Muscle of arm (tissue), 1 donor: ENCODE measurements at regions not wholly inside any gene's neighbourhood (a gene's known extent, or its start where the extent isn't known, plus 50 kb on each side); places are given as distances from the start of the nearest gene placed in this dataset.
"Not testable (repeated sequence)": the region's sequence is repeated elsewhere in the genome, so short reads cannot be mapped to it uniquely, and the experiment has no call there.

ENCODE experiments used
- DNase-seq: peaks from one replicate; pipeline ENCODE4 v3.0.0-alpha.2; 2013

DNA sequence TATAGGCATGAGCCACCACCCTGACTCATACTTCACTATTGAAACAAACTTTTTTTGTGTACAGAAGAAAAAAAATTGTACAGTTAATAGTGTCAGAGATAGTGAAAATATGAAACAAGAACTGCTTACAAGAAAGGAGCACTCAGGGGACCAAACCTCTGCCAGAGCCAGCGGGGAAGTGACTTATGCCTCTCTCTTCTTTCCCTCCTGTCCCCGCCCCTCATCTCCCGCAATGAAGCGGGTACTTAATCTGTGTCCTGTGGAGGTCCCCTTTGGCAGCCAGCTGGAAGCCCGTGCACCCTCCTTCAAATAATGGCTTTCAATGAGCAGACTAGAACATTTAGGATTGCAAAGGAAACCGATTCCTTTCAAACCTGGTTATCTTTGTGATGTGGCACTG, 51.5 kb downstream of the PPIAL4A start:
- not testable (repeated sequence) for DNase-seq

GRCh38 chr1:120941836-120942217, 52.3 kb downstream of the PPIAL4A start:
- not testable (repeated sequence) for DNase-seq

GRCh38 chr1:120942218-120942944, 52.8 kb downstream of the PPIAL4A start:
- DNase-seq = peak; percentile 49

DNA sequence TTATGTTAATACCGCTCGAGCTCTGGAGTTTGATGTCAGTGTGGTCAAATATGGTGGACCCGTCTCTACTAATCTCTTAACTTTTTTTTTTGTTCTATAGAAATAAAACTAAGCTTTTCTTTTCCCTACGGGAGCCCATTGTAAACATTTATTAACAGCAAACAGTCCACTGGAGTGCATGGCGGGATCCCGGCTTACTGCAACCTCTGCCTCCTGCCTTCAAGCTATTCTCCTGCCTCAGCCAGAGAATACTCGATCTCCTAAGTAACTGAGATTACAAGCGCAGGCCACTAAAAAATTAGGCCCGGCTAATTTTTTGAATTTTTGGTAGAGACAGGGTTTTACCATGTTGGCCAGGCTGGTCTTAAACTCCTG, 53.4 kb downstream of the PPIAL4A start:
- DNase-seq = not testable (repeated sequence)

- DNase-seq = not testable (repeated sequence)
Observed at GRCh38 chr1:120944691-120945090, 55.1 kb downstream of the PPIAL4A start.

GRCh38 chr1:120945122-120945521, 55.6 kb downstream of the PPIAL4A start:
- not testable (repeated sequence) for DNase-seq

GRCh38 chr1:120947114-120947513, 57.5 kb downstream of the PPIAL4A start:
- DNase-seq = not testable (repeated sequence)

- DNase-seq = not testable (repeated sequence)
Observed at GRCh38 chr1:120949724-120950123, 60.2 kb downstream of the PPIAL4A start.

DNA sequence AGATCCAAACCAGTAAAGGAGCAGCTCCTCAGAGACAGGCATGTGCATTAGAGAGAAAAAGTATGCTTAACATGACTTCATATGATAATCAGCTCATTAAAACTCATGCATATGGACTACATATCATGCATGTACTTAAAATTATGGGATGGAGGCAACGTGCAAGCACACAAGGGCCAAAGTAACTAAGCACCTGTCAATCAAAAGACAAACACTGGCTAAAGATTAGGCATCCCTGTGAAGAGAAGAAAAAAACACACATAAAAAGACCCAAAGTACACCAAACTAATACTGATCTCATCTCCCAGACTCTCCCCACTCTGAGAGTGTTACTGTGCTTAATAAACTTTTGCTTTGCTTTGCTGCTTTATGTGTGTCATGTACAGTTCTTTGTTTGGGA, 61.1 kb downstream of the PPIAL4A start:
- not testable (repeated sequence) for DNase-seq

DNA sequence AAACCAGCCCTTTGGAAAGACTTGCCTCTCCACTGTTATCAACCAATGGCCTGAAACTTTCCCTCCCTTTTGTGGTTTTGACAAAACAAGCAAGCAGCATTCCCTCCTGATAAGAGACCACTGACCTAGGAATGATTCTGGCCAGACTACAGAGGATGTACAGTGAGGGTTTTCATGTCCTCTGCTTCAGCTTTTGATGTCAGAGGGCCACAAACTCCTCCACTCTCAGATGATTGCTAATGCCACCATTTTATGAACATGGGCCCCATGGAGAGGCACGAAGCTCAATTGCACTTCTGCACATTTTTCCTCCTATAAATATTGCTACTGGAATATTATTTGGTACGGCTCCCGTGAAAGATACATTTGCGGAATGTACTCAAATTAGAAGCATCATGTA, 61.5 kb downstream of the PPIAL4A start:
- not testable (repeated sequence) for DNase-seq

DNA sequence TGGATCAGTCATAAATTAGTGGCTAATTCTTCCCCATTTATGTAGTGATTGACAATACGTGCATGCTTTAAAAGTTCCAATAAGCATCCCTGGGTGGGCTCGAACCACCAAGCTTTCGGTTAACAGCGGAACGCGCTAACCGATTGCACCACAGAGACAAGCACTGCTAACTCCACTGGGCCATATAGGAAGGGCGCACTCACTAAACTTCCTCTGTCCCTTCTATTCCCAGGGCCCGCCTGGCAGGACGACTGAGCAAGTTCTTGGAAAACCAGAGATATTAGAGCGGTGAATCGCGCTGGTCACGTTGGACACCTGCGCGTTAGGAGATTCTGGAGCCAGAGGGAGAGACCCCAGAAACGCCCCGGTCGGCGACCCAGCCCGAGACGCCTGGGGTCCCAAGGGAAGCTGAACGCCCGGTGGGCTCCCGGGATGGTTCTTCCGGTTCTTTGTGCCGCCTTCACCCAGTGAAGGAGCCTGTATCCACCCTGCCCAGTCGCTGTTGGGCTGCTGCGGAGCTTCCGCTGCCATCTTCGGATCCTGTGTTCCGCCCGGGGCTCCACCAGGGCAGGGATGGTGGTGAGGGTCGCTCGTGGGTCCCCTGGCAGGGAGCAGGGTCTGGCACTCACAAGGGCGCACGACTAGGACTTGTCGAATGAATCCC, 62.8 kb downstream of the PPIAL4A start:
- not testable (repeated sequence) for DNase-seq

DNA sequence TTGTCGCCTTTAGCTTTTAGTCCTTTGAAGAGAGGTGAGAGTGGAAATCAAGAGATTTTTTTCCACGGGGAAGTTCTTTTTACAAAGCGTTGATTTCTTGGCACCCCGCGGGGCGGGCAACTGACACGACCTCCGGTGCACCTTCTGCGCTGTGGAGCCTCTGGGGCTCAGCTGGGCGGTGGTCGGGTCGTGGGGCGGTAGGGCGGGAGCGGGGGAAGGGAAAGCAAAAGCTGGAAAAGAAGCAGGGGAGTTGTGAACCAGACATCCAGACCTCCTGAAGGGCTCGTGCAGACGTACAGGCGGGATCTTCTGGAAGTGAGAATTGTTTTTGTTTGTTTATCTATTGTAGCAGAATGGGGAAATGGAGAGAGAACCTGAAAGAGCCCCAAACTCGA, 63.3 kb downstream of the PPIAL4A start:
- not testable (repeated sequence) for DNase-seq

GRCh38 chr1:120954736-120955135, 65.2 kb downstream of the PPIAL4A start:
- DNase-seq = no peak

DNA sequence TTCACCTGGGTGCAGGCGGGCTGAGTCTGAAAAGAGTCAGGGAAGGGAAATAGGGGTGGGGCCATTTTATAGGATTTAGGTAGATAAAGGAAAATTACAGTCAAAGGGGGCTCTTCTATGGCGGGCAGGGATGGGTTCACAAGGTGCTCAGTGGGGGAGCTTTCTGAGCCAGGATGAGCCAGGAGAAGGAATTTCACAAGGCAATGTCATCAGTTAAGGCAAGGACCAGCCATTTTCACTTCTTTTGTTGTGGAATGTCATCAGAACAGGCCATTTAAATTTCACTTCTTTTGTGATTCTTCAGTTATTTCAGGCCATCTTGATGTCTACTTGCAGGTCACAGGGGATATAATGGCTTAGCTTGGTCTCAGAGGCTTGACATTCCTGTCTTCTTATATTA, 66.4 kb downstream of the PPIAL4A start:
- not testable (repeated sequence) for DNase-seq

- DNase-seq = not testable (repeated sequence)
Observed at GRCh38 chr1:120966018-120966417, 76.4 kb downstream of the PPIAL4A start.

DNA sequence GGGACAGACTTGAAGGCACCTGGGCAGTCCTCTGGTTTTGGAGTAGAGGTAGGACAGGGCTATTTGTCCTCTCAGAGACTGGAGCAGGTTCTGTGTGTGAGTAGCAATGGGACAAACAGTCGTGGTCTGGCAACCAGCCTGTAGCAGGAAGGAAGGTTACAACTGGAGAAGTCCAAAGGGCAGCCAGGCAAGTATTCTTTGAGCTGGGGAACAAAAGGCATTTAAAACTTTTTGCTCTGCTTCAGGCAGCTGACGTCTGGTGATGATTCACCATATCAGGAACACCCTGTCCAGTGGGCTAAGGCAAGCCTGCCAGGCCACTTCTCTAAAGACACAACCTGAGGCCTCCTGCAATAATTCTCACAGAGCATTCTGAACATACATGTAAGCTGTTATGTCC, 83.3 kb downstream of the PPIAL4A start:
- not testable (repeated sequence) for DNase-seq

- not testable (repeated sequence) for DNase-seq
Observed at GRCh38 chr1:120973836-120974235, 84.3 kb downstream of the PPIAL4A start.

- DNase-seq = not testable (repeated sequence)
Observed at GRCh38 chr1:120977279-120977678, 87.7 kb downstream of the PPIAL4A start.

DNA sequence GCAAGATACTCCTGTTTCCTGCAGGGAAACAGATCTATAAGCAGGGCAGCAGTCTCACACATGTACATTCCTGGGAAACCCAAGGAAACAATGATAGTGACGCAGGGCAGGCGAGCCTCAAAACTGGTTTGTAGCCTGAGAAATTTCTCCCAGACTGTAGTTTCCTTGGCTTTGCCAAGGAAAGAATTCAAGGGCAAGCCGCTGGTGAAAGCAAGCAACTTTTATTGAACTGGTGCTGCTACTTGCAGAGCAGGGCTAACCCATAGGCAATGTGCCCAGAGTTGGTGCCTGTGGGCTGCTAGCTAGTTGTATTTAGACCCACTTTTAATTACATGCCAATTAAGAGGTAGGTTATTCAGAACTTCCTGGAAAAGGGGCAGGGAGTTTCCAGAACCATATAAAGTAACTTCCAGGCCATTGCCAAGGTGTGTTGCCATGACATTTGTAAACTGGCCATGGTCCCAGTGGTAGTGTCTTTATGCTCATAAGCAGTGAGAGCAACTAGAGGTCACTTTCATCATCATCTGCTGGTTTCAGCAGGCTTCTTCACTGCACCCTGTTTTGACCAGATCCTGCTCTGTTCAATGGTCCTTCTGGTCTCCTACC, 92.0 kb downstream of the PPIAL4A start:
- not testable (repeated sequence) for DNase-seq

DNA sequence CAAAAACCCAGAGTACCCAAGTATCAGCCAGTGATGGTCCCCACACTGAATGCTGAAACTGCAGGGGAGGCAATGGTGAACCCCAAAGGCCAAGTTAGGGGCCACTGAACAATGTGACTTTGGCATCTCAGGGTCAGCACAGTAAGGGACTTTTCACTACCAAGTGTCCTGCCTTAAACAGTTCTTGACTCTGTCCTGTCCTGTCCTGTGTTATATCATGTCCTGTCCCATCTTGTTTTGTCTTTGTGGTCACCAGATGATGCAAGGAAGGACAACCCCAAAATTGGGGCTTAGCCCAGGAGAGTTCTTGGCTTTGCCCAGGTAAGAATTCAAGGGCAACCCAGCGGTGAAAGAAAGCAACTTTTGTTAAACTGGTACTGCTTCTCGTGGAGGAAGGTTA, 105.0 kb downstream of the PPIAL4A start:
- not testable (repeated sequence) for DNase-seq

DNA sequence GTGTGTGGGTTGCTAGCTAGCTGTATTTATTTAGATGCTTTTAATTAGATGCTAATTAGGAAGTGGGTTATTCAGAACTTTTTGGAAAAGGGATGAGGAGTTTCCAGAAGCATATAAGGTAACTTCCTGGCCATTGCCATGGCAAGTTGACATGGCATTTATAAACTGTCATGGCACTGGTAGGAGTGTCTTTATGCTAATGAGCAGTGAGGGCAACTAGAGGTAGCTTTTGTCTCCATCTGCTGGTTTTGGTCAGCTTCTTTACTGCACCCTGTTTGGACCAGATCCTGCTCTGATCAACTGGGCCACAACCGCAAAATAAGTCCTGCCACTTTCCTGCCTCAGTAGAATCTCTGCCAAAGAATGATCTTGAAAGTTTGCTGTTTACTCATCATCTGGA, 105.5 kb downstream of the PPIAL4A start:
- not testable (repeated sequence) for DNase-seq

DNA sequence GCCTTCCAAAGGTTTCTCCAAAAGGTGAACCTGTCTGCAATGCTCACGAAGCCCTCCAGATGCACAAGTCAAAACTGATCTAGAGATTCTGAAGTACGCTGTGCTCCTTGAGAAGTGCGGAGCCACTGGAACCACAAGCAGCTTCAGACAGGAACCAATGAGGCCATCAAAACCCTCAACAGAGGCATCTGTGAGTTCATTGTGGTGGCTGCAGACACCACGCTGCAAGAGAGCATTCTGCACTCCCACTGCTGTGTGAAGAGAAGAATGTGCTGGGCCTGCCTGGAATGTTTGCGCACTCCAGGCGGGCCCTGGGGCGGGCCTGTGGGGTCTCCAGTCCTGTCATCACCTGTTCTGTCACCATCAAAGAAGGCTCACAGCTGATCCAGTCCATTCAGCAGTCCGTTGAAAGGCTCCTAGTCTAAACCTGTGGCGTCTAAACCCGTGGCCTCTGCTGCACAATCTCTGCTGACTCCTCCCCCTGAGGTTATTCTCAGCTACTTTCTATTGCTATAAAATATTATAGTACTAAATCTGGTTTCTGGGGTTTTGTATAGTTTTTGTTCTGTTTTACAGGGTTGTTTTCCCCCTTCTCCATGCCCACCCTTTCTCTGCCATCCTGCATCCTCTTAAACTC, 111.6 kb downstream of the PPIAL4A start:
- not testable (repeated sequence) for DNase-seq
